Breast epithelium (tissue), 3 donors: ENCODE measurements at regions not wholly inside any gene's neighbourhood (a gene's known extent, or its start where the extent isn't known, plus 50 kb on each side); places are given as distances from the start of the nearest gene placed in this dataset.

Experiments
- CTCF ChIP-seq, 3 donors: fragments of 450-650 bp; IDR thresholded peaks; one replicate each; pipeline ENCODE4 v1.5.1; 2016 to 2017; ENCODE audit warnings: antibody characterized with exemption in 3 of 3, mild to moderate bottlenecking in 3 of 3, moderate library complexity in 3 of 3
- POLR2A ChIP-seq: fragments of 450-650 bp; IDR thresholded peaks from one replicate; pipeline ENCODE4 v1.6.1; 2016; ENCODE audit warnings: antibody characterized with exemption, mild to moderate bottlenecking, moderate library complexity
- POLR2AphosphoS5 ChIP-seq, 3 donors: sonication (generic); formaldehyde crosslinking; IDR thresholded peaks; one replicate each; pipeline ENCODE4 v1.6.1; 2017; ENCODE audit warnings: antibody characterized with exemption in 3 of 3

- no peak for TF ChIP-seq POLR2A
- no peak for TF ChIP-seq POLR2AphosphoS5 (IDR thresholded peaks at IDR 0.05)
- no peak for TF ChIP-seq CTCF (IDR thresholded peaks at IDR 0.05)
Measured at GRCh38 chr6:15037253-15037652, 208.6 kb upstream of the JARID2 start.
